Esophagus (tissue), 2 donors: ENCODE measurements at regions not wholly inside any gene's neighbourhood (a gene's known extent, or its start where the extent isn't known, plus 50 kb on each side); places are given as distances from the start of the nearest gene placed in this dataset.
"Not testable (repeated sequence)": the region's sequence is repeated elsewhere in the genome, so short reads cannot be mapped to it uniquely, and the experiment has no call there.

ENCODE experiments used
- H3K27ac ChIP-seq, 2 donors: one replicate each; pipeline ENCODE4 v1.5.1; 2013; ENCODE audit warnings: low read depth in 2 of 2, mild to moderate bottlenecking in 2 of 2, inconsistent platforms in 1 of 2, low read length in 1 of 2, moderate library complexity in 1 of 2
- H3K27me3 ChIP-seq, 2 donors: one replicate each; pipeline ENCODE4 v1.6.1; 2013; ENCODE audit warnings: low read length in 2 of 2, control low read depth in 1 of 2, mild to moderate bottlenecking in 1 of 2; ENCODE audit not compliant: insufficient read depth in 2 of 2, control insufficient read depth in 1 of 2
- H3K36me3 ChIP-seq, 2 donors: one replicate each; pipeline ENCODE4 v1.6.1; 2013; ENCODE audit warnings: low read length in 1 of 2; ENCODE audit not compliant: control insufficient read depth in 2 of 2, insufficient read depth in 2 of 2
- H3K4me1 ChIP-seq, 2 donors: one replicate each; pipeline ENCODE4 v1.6.1; 2013; ENCODE audit warnings: low read length in 1 of 2; ENCODE audit not compliant: control insufficient read depth in 2 of 2, insufficient read depth in 2 of 2
- H3K4me3 ChIP-seq, 2 donors: one replicate each; pipeline ENCODE4 v1.5.1; 2013; ENCODE audit warnings: low read length in 2 of 2, mild to moderate bottlenecking in 2 of 2, low read depth in 1 of 2, moderate library complexity in 1 of 2
- H3K9me3 ChIP-seq, 2 donors: one replicate each; pipeline ENCODE4 v1.6.1; 2013; ENCODE audit warnings: mild to moderate bottlenecking in 2 of 2, low read depth in 1 of 2, low read length in 1 of 2, moderate library complexity in 1 of 2; ENCODE audit not compliant: control insufficient read depth in 2 of 2, insufficient read depth in 1 of 2
- WGBS, 2 donors: extraction: QIAGEN DNeasy Blood & Tissue Kit; methylation state at CpG; one replicate each; pipeline ENCODE4 v1.1.7; 2013; 5-methylcytosine and 5-hydroxymethylcytosine counted together
- donor health status: healthy with polysubstance abuse.
- donor health status: Bipolar disorder and iron deficiency.

GRCh38 chr6:21729431-21729830, 135.9 kb downstream of the SOX4 start:
- Histone ChIP-seq H3K4me1 (no peaks in the 10 kb centered on the region), H3K27ac (no peak overlapping the region), H3K9me3 (no peaks in the 10 kb centered on the region), H3K27me3 (no peaks in the 10 kb centered on the region), H3K4me3 (no peak overlapping the region), H3K36me3 (no peaks in the 10 kb centered on the region)
- WGBS, 2 donors: 74 to 77% methylated on average over 4 of the region's 4 CpGs

- WGBS, 2 donors: 92 to 95% methylated on average over 11 of the region's 11 CpGs
- Histone ChIP-seq H3K9me3 (no peaks in the 10 kb centered on the region), H3K36me3 (no peaks in the 10 kb centered on the region), H3K27me3 (no peaks in the 10 kb centered on the region), H3K4me1 (no peaks in the 10 kb centered on the region), H3K27ac (no peak overlapping the region), H3K4me3 (no peak overlapping the region)
Measured at GRCh38 chr6:21730533-21730932, 137.0 kb downstream of the SOX4 start.

- H3K36me3 ChIP-seq: no peaks in the 10 kb centered on the region
- peak overlapping the region in 1 of 2 donors; percentile 13 for H3K27ac ChIP-seq
- WGBS, 2 donors: 30 to 42% methylated on average over 5 of the region's 5 CpGs
Measured at GRCh38 chr6:21731411-21732031, 138.0 kb downstream of the SOX4 start.

GRCh38 chr6:21732032-21732730, 138.6 kb downstream of the SOX4 start:
- not testable (repeated sequence) for H3K9me3 ChIP-seq, H3K36me3 ChIP-seq, H3K4me1 ChIP-seq, H3K27me3 ChIP-seq, H3K4me3 ChIP-seq
- 58 to 66% methylated on average over 14 of the region's 14 CpGs for WGBS, 2 donors
- H3K27ac ChIP-seq: peak overlapping the region in 1 of 2 donors; percentile 48

More at GRCh38 chr6:21731411-21732031, 138.0 kb downstream of the SOX4 start:
- H3K4me1 ChIP-seq: no peaks in the 10 kb centered on the region
- H3K9me3 ChIP-seq: no peaks in the 10 kb centered on the region
- no peaks in the 10 kb centered on the region for H3K27me3 ChIP-seq
- no peak overlapping the region for H3K4me3 ChIP-seq

- Histone ChIP-seq H3K4me1 (no peaks in the 10 kb centered on the region), H3K36me3 (no peaks in the 10 kb centered on the region), H3K27me3 (no peaks in the 10 kb centered on the region), H3K27ac (no peak overlapping the region), H3K9me3 (no peaks in the 10 kb centered on the region), H3K4me3 (no peak overlapping the region)
- WGBS, 2 donors: 49 to 67% methylated on average over 2 of the region's 2 CpGs
Measured at GRCh38 chr6:21732731-21733130, 139.2 kb downstream of the SOX4 start.

GRCh38 chr6:21733311-21733710, 139.8 kb downstream of the SOX4 start:
- 65 to 69% methylated on average over 1 of the region's 1 CpG for WGBS, 2 donors
- H3K4me3 ChIP-seq: no peak overlapping the region
- H3K9me3 ChIP-seq: no peaks in the 10 kb centered on the region
- no peaks in the 10 kb centered on the region for H3K36me3 ChIP-seq
- no peak overlapping the region for H3K27ac ChIP-seq
- H3K27me3 ChIP-seq: no peaks in the 10 kb centered on the region
- H3K4me1 ChIP-seq: no peaks in the 10 kb centered on the region

GRCh38 chr6:21734204-21734603, 140.7 kb downstream of the SOX4 start:
- H3K9me3 ChIP-seq: no peaks in the 10 kb centered on the region
- H3K27me3 ChIP-seq: no peaks in the 10 kb centered on the region
- WGBS, 2 donors: 80% methylated on average over 3 of the region's 3 CpGs
- no peak overlapping the region for H3K4me3 ChIP-seq
- no peak overlapping the region for H3K27ac ChIP-seq
- no peaks in the 10 kb centered on the region for H3K4me1 ChIP-seq
- no peaks in the 10 kb centered on the region for H3K36me3 ChIP-seq

GRCh38 chr6:21738180-21739094, 144.9 kb downstream of the SOX4 start:
- Histone ChIP-seq H3K4me3 (no peak overlapping the region), H3K9me3 (no peaks in the 10 kb centered on the region), H3K27me3 (no peaks in the 10 kb centered on the region), H3K36me3 (no peaks in the 10 kb centered on the region), H3K4me1 (no peaks in the 10 kb centered on the region), H3K27ac (no peak overlapping the region)
- WGBS, 2 donors: 66 to 69% methylated on average over 5 of the region's 5 CpGs

GRCh38 chr6:21739241-21739640, 145.7 kb downstream of the SOX4 start:
- no peak overlapping the region for H3K27ac ChIP-seq
- H3K36me3 ChIP-seq: no peaks in the 10 kb centered on the region
- WGBS, 2 donors: 70 to 79% methylated on average over 2 of the region's 2 CpGs
- no peaks in the 10 kb centered on the region for H3K27me3 ChIP-seq
- H3K4me1 ChIP-seq: no peaks in the 10 kb centered on the region
- H3K4me3 ChIP-seq: no peak overlapping the region
- H3K9me3 ChIP-seq: no peaks in the 10 kb centered on the region
